Upper lobe of left lung (tissue), 6 donors: ENCODE measurements at regions not wholly inside any gene's neighbourhood (a gene's known extent, or its start where the extent isn't known, plus 50 kb on each side); places are given as distances from the start of the nearest gene placed in this dataset.

Experiments used
- ATAC-seq, 2 donors: fragments of 200-7000 bp; cut with Tn5 transposase; one replicate each; pipeline ENCODE4 v1.9.1; 2022; ENCODE audit warnings: mild to moderate bottlenecking in 2 of 2, moderate library complexity in 2 of 2; ENCODE audit not compliant: low FRiP score in 2 of 2
- DNase-seq, 2 donors: peaks; one replicate each; pipeline ENCODE4 v3.0.0-alpha.2; 2019 to 2020
- H3K27ac ChIP-seq, 4 donors: fragments of 200-600 bp; sonication (generic); one replicate each; pipeline ENCODE4 v1.5.1; 2016 to 2019
- H3K27me3 ChIP-seq, 4 donors: fragments of 200-600 bp; sonication (generic); one replicate each; pipeline ENCODE4 v1.5.1; 2017 to 2019
- H3K36me3 ChIP-seq, 4 donors: fragments of 200-600 bp; sonication (generic); one replicate each; pipeline ENCODE4 v1.5.1; 2016 to 2019
- H3K4me1 ChIP-seq, 4 donors: fragments of 200-600 bp; sonication (generic); one replicate each; pipeline ENCODE4 v1.5.1; 2018 to 2019
- H3K4me3 ChIP-seq, 4 donors: fragments of 200-600 bp; sonication (generic); one replicate each; pipeline ENCODE4 v1.5.1; 2017 to 2019; ENCODE audit warnings: mild to moderate bottlenecking in 2 of 4, moderate library complexity in 1 of 4
- H3K9me3 ChIP-seq, 4 donors: fragments of 200-600 bp; sonication (generic); one replicate each; pipeline ENCODE4 v1.5.1; 2018 to 2019
- POLR2AphosphoS5 ChIP-seq, 2 donors: sonication (generic); formaldehyde crosslinking; IDR thresholded peaks; one replicate each; pipeline ENCODE4 v1.5.1; 2017; ENCODE audit warnings: antibody characterized with exemption in 2 of 2
- small RNA-seq, 4 donors: library from RNA; depleted of rRNA; stranded (forward); fragments of <200 nt; gene quantifications; one replicate each; pipeline ENCODE3, GENCODE V24; 2016
- TF ChIP-seq, protein P1 (sequence below), 6 experiments: fragments of 450-650 bp in 4 of 6; fragments of 200-600 bp in 2 of 6; sonication (generic) in 2 of 6; IDR thresholded peaks; one replicate each; pipeline ENCODE4 v1.5.1; 2016 to 2019; ENCODE audit warnings: antibody characterized with exemption in 6 of 6
- donor health status: DM: no; HTN: no; CAD: no; lungs with moderate emphysema.
- donor health status: DM: no; HTN: yes; CAD: no; lungs with severe emphysema.

DNA sequence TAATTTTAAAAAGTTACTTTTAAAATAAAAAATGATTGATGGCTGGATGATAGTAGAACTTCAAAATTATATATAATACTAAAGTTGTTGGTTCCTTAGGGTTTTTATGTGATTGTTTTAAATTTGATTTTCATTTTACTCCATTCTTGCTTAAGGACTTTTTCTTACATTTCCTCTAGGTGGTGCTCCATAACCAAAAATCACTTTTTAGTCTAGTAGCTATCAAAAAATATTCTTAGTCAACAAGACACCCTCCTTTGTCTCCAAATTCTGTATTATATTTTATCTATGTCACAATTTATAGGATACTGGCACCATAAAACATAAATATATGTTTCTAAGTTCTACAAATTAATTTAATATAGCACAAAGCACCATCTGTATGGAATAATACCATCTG, 67.2 kb upstream of the BRWD3 start:
- ATAC-seq (no peak), DNase-seq (no peak)
- H3K27me3 ChIP-seq, result no peaks in the 10 kb centered on the region
- no peaks in the 10 kb centered on the region for H3K4me1 ChIP-seq
- no peaks in the 10 kb centered on the region for H3K9me3 ChIP-seq
- no peak overlapping the region for H3K4me3 ChIP-seq
- H3K36me3 ChIP-seq, result no peaks in the 10 kb centered on the region
- TF ChIP-seq, protein P1, sequence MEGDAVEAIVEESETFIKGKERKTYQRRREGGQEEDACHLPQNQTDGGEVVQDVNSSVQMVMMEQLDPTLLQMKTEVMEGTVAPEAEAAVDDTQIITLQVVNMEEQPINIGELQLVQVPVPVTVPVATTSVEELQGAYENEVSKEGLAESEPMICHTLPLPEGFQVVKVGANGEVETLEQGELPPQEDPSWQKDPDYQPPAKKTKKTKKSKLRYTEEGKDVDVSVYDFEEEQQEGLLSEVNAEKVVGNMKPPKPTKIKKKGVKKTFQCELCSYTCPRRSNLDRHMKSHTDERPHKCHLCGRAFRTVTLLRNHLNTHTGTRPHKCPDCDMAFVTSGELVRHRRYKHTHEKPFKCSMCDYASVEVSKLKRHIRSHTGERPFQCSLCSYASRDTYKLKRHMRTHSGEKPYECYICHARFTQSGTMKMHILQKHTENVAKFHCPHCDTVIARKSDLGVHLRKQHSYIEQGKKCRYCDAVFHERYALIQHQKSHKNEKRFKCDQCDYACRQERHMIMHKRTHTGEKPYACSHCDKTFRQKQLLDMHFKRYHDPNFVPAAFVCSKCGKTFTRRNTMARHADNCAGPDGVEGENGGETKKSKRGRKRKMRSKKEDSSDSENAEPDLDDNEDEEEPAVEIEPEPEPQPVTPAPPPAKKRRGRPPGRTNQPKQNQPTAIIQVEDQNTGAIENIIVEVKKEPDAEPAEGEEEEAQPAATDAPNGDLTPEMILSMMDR (IDR thresholded peaks at IDR 0.05), result peak in 4 of 6 experiments; percentile 5 to 21 (median 14)
- no peak for TF ChIP-seq POLR2AphosphoS5 (IDR thresholded peaks at IDR 0.05)
- no peak overlapping the region for H3K27ac ChIP-seq

Small RNA genes in the stretch of these regions (small RNA-seq; reads per million reads assigned to genes)
- gene RNU6-493P, result 0 reads per million in 4 donors
